ENCODE measurements at regions not wholly inside any gene's neighbourhood (a gene's known extent, or its start where the extent isn't known, plus 50 kb on each side); places are given as distances from the start of the nearest gene placed in this dataset.

GRCh38 chr9:2362150-2362549 is 259.4 kb upstream of the VLDLR start:
- H2AFZ ChIP-seq (ENCODE audit: low read length), result no peak overlapping the region
- H3K9ac ChIP-seq (ENCODE audit: low read depth, low read length, poor library complexity, severe bottlenecking), result no peak overlapping the region
- no peaks in the 10 kb centered on the region for H3K36me3 ChIP-seq (ENCODE audit: insufficient read depth, low read length)
- H3K79me2 ChIP-seq (ENCODE audit: insufficient read depth, low read length), result no peaks in the 10 kb centered on the region
- H3K9me2 ChIP-seq (replicated peaks; ENCODE audit: low read depth, low read length), result no peaks in the 10 kb centered on the region
- TF ChIP-seq CTCF (conservative IDR thresholded peaks at IDR 0.05; ENCODE audit: low read length), result no peak
- TF ChIP-seq EZH2phosphoT487 (IDR thresholded peaks at IDR 0.05; ENCODE audit: borderline replicate concordance), result no peak
- H3F3A ChIP-seq (ENCODE audit: low read depth), result no peaks in the 10 kb centered on the region
- no peaks in the 10 kb centered on the region for H3K27me3 ChIP-seq (ENCODE audit: insufficient read depth, low read length, poor library complexity, severe bottlenecking)
- H3K4me1 ChIP-seq (ENCODE audit: insufficient read depth, low read length, poor library complexity, severe bottlenecking), result no peaks in the 10 kb centered on the region
- H3K9me3 ChIP-seq (ENCODE audit: insufficient read depth, low read depth, low read length), result no peaks in the 10 kb centered on the region
- H4K20me1 ChIP-seq (ENCODE audit: insufficient read depth, low read length, poor library complexity, severe bottlenecking), result no peaks in the 10 kb centered on the region
- no peak overlapping the region for H3K4me3 ChIP-seq (ENCODE audit: low read length, poor library complexity, severe bottlenecking)
- H3K4me2 ChIP-seq (ENCODE audit: low read depth, low read length, poor library complexity, severe bottlenecking), result no peak overlapping the region

GRCh38 chr9:2363138-2363745 is 258.3 kb upstream of the VLDLR start:
- Histone ChIP-seq H3K79me2 (ENCODE audit: insufficient read depth, low read length) (no peaks in the 10 kb centered on the region), H3F3A (ENCODE audit: low read depth) (no peaks in the 10 kb centered on the region), H3K27me3 (ENCODE audit: insufficient read depth, low read length, poor library complexity, severe bottlenecking) (no peaks in the 10 kb centered on the region), H3K4me3 (ENCODE audit: low read length, poor library complexity, severe bottlenecking) (no peak overlapping the region), H3K9me3 (ENCODE audit: insufficient read depth, low read depth, low read length) (no peaks in the 10 kb centered on the region), H4K20me1 (ENCODE audit: insufficient read depth, low read length, poor library complexity, severe bottlenecking) (no peaks in the 10 kb centered on the region), H2AFZ (ENCODE audit: low read length) (no peak overlapping the region), H3K4me1 (ENCODE audit: insufficient read depth, low read length, poor library complexity, severe bottlenecking) (no peaks in the 10 kb centered on the region), H3K4me2 (ENCODE audit: low read depth, low read length, poor library complexity, severe bottlenecking) (no peak overlapping the region), H3K36me3 (ENCODE audit: insufficient read depth, low read length) (no peaks in the 10 kb centered on the region), H3K9me2 (replicated peaks; ENCODE audit: low read depth, low read length) (no peaks in the 10 kb centered on the region), H3K9ac (ENCODE audit: low read depth, low read length, poor library complexity, severe bottlenecking) (no peak overlapping the region)
- TF ChIP-seq EZH2phosphoT487 (IDR thresholded peaks at IDR 0.05; ENCODE audit: borderline replicate concordance) (no peak), CTCF (conservative IDR thresholded peaks at IDR 0.05; ENCODE audit: low read length) (no peak)

- no peaks in the 10 kb centered on the region for H3K36me3 ChIP-seq (ENCODE audit: insufficient read depth, low read length)
- H3K9ac ChIP-seq (ENCODE audit: low read depth, low read length, poor library complexity, severe bottlenecking), result no peak overlapping the region
- TF ChIP-seq CTCF (conservative IDR thresholded peaks at IDR 0.05; ENCODE audit: low read length) (no peak), EZH2phosphoT487 (IDR thresholded peaks at IDR 0.05; ENCODE audit: borderline replicate concordance) (no peak)
- no peak overlapping the region for H3K4me2 ChIP-seq (ENCODE audit: low read depth, low read length, poor library complexity, severe bottlenecking)
- H3K9me3 ChIP-seq (ENCODE audit: insufficient read depth, low read depth, low read length), result no peaks in the 10 kb centered on the region
- H3K27me3 ChIP-seq (ENCODE audit: insufficient read depth, low read length, poor library complexity, severe bottlenecking), result no peaks in the 10 kb centered on the region
- no peak overlapping the region for H2AFZ ChIP-seq (ENCODE audit: low read length)
- no peaks in the 10 kb centered on the region for H4K20me1 ChIP-seq (ENCODE audit: insufficient read depth, low read length, poor library complexity, severe bottlenecking)
- no peak overlapping the region for H3K4me3 ChIP-seq (ENCODE audit: low read length, poor library complexity, severe bottlenecking)
- H3K79me2 ChIP-seq (ENCODE audit: insufficient read depth, low read length), result no peaks in the 10 kb centered on the region
- H3K4me1 ChIP-seq (ENCODE audit: insufficient read depth, low read length, poor library complexity, severe bottlenecking), result no peaks in the 10 kb centered on the region
- no peaks in the 10 kb centered on the region for H3F3A ChIP-seq (ENCODE audit: low read depth)
- no peaks in the 10 kb centered on the region for H3K9me2 ChIP-seq (replicated peaks; ENCODE audit: low read depth, low read length)
Observed at GRCh38 chr9:2363781-2364180, 257.8 kb upstream of the VLDLR start.

Data from Loucy (cell line).